T-helper 1 cell treated with Interleukin-12 subunit alpha and Interleukin-12 subunit beta and Interleukin-4 antibody, amounts not matched to agents 30 μg/mL and 1 μg/mL, for 36 hours (primary cell): ENCODE measurements at regions not wholly inside any gene's neighbourhood (a gene's known extent, or its start where the extent isn't known, plus 50 kb on each side); places are given as distances from the start of the nearest gene placed in this dataset.

Experiments used
- H3K27ac Mint-ChIP-seq: one replicate; pipeline ENCODE4 v1.8.0; 2021; ENCODE audit warnings: mild to moderate bottlenecking, mixed read lengths
- H3K27me3 Mint-ChIP-seq: one replicate; pipeline ENCODE4 v1.8.0; 2021; ENCODE audit warnings: low read depth, mixed read lengths
- H3K36me3 Mint-ChIP-seq: one replicate; pipeline ENCODE4 v1.8.0; 2021; ENCODE audit warnings: low read depth, mixed read lengths
- H3K4me1 Mint-ChIP-seq: one replicate; pipeline ENCODE4 v1.8.0; 2021; ENCODE audit warnings: low read depth, mixed read lengths
- H3K4me3 Mint-ChIP-seq: one replicate; pipeline ENCODE4 v1.8.0; 2021; ENCODE audit warnings: mild to moderate bottlenecking, moderate library complexity, mixed read lengths
- H3K9me3 Mint-ChIP-seq: one replicate; pipeline ENCODE4 v1.8.0; 2021; ENCODE audit warnings: mixed read lengths

DNA sequence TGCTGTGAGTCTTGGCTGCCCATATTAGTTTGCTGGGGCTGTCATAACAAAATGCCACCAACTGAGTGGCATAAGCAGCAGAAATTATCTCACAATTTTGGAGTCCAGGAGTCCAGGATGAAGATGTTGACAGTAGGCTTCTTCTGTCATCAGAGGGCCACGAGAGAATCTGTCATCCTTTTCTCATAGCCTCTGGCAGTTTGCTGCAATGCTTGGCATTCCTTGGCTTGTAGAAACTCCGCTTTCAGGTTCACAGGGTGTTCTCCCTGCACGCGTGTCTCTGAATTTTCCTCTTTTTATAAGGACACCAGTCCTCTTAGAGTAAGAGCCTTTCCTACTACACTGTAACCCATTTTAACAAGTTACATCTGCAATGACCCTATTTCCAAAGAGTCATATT, 838.4 kb downstream of the TFAP2A start:
- H3K4me1 Mint-ChIP-seq: no peaks in the 10 kb centered on the region
- no peaks in the 10 kb centered on the region for H3K36me3 Mint-ChIP-seq
- no peaks in the 10 kb centered on the region for H3K27me3 Mint-ChIP-seq
- no peaks in the 10 kb centered on the region for H3K9me3 Mint-ChIP-seq
- no peak overlapping the region for H3K4me3 Mint-ChIP-seq
- H3K27ac Mint-ChIP-seq: no peak overlapping the region

GRCh38 chr6:9566096-9566495, 848.8 kb downstream of the TFAP2A start:
- Mint-ChIP-seq H3K4me1 (no peaks in the 10 kb centered on the region), H3K27ac (no peak overlapping the region), H3K36me3 (no peaks in the 10 kb centered on the region), H3K27me3 (no peaks in the 10 kb centered on the region), H3K4me3 (no peak overlapping the region), H3K9me3 (peaks cover 4% of the 10 kb centered on the region)

DNA sequence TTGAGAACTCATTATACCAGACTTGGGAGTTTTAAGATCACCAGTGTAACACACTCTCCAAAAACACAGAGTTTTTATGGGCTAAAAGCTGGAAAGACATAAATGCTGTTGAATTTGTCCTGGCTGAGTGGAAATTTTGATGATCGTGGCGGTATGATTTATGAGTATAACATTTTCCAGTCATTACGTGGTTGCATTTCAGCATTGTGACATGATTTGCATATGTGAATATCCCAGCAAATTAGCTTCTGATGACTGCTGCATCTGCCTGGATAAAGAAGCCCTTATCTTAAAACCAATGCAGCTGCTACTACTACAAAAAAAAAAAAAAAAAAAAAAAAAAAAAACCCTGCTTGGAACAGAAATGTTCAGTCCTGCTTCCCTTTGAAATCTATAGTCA, 850.9 kb downstream of the TFAP2A start:
- Mint-ChIP-seq H3K4me3 (no peak overlapping the region), H3K9me3 (peaks cover 4% of the 10 kb centered on the region), H3K36me3 (no peaks in the 10 kb centered on the region), H3K4me1 (no peaks in the 10 kb centered on the region), H3K27ac (no peak overlapping the region), H3K27me3 (no peaks in the 10 kb centered on the region)

GRCh38 chr6:9563568-9563967, 851.3 kb downstream of the TFAP2A start:
- Mint-ChIP-seq H3K27me3 (no peaks in the 10 kb centered on the region), H3K36me3 (no peaks in the 10 kb centered on the region), H3K27ac (no peak overlapping the region), H3K9me3 (peaks cover 4% of the 10 kb centered on the region), H3K4me1 (no peaks in the 10 kb centered on the region), H3K4me3 (no peak overlapping the region)

DNA sequence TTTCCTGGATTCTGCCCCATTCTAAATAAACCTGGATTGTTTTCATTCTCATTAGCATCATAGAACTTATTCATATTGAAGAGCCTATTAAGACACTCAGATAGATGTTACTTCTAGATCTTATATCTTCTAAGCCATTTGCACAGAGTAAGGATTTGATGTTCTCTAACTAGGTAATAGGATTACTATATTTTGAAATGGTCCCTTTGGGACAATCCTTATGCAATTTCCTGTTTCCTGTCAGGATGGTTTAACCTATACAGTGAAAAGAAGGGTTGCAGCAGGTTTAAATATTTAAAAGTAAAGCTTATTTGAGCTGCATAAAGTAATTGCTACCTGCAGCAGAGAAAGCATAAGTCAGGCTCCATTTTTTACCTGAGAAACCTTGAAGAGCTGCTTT, 860.1 kb downstream of the TFAP2A start:
- no peaks in the 10 kb centered on the region for H3K4me1 Mint-ChIP-seq
- no peak overlapping the region for H3K27ac Mint-ChIP-seq
- peaks cover 15% of the 10 kb centered on the region for H3K9me3 Mint-ChIP-seq
- H3K4me3 Mint-ChIP-seq: no peak overlapping the region
- no peaks in the 10 kb centered on the region for H3K36me3 Mint-ChIP-seq
- no peaks in the 10 kb centered on the region for H3K27me3 Mint-ChIP-seq

DNA sequence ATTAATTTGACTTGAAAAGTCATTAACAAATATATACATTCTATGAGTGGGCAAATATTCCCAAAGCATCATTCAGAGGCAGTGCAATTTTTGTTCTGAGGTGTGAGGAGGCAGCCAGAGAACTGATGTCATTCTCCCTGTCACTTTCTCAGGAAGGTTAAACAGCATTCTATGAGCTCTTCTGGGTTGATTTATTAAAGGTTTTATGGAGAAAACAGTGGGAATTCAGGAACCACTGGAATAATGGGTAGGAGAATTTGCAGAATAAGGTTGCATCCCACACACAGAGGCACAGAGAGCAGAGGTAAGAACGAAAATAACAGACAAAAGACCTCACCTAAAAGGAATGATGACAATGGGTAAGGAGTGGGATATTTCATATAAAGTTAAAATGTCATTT, 860.6 kb downstream of the TFAP2A start:
- H3K36me3 Mint-ChIP-seq: no peaks in the 10 kb centered on the region
- H3K4me1 Mint-ChIP-seq: no peaks in the 10 kb centered on the region
- peaks cover 15% of the 10 kb centered on the region for H3K9me3 Mint-ChIP-seq
- H3K27me3 Mint-ChIP-seq: no peaks in the 10 kb centered on the region
- no peak overlapping the region for H3K27ac Mint-ChIP-seq
- no peak overlapping the region for H3K4me3 Mint-ChIP-seq

DNA sequence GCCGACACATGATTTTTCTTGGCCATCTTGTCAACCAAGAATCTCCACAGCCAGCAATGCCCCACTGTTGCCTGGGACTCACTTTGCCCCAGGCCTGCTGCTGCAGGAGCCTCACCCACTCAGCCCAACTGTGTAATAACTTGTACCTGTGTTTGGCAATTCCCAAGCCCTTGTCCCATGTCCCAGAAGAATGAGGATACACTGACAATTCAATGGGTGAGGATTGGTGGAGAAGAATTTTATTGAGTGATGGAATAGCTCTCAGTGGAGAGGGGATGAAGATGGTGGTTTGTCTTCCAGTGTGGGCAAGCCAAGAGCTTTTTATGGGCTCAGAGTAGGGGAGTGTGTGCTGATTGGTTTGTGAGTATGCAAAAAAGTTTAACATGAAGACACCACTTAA, 861.9 kb downstream of the TFAP2A start:
- no peaks in the 10 kb centered on the region for H3K4me1 Mint-ChIP-seq
- no peaks in the 10 kb centered on the region for H3K36me3 Mint-ChIP-seq
- H3K9me3 Mint-ChIP-seq: peaks cover 15% of the 10 kb centered on the region
- no peaks in the 10 kb centered on the region for H3K27me3 Mint-ChIP-seq
- H3K4me3 Mint-ChIP-seq: no peak overlapping the region
- H3K27ac Mint-ChIP-seq: no peak overlapping the region

DNA sequence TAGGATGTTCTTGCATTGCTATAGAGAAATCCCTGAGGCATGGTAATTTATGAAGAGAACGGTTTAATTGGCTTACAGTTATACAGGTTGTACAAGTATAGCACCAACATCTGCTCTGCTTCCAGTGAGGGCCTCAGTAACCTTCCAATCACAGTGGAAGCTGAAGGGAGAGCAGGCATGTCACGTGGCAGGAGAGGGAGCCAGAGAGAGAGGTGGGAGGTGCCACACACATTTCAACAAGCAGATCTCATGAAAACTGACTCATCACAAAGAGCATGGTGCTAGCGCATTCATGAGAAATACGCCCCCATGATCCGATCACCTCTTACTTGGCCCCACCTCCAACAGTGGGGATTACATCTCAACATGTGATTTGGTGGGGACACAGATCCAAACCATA, 871.2 kb downstream of the TFAP2A start:
- H3K36me3 Mint-ChIP-seq: no peaks in the 10 kb centered on the region

DNA sequence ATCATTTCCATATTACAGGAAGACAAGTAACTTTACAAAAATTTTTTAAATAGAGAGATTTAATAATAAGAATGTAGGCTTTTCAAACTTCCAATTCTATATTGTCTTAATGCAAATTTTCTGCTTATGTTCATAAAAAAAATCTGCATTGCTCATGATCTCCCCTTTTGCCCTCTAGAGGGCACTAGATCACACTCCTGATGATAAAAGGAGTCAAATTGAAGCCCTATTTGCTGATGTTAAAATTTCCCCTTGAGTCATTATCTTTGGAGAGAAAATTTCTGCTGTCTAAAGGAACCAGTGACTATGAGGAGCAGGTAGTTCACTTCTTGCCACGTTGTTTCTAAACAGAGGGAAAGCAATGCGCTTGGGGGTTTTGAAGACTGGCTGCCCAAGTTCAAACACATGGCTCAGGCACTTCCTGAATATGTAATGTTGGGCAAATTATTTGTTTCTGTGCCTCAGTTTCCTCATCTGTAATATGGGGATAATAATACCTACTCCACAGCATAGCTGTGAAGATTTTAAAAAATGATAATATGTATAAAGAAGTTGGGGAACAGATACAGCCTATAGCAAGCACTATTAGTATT, 874.2 kb downstream of the TFAP2A start:
- H3K9me3 Mint-ChIP-seq: no peaks in the 10 kb centered on the region
- no peak overlapping the region for H3K4me3 Mint-ChIP-seq
- no peaks in the 10 kb centered on the region for H3K27me3 Mint-ChIP-seq
- no peak overlapping the region for H3K27ac Mint-ChIP-seq
- H3K36me3 Mint-ChIP-seq: no peaks in the 10 kb centered on the region
- H3K4me1 Mint-ChIP-seq: no peaks in the 10 kb centered on the region

More for the DNA sequence above, 871.2 kb downstream of the TFAP2A start:
- no peak overlapping the region for H3K27ac Mint-ChIP-seq
- H3K27me3 Mint-ChIP-seq: no peaks in the 10 kb centered on the region
- H3K4me1 Mint-ChIP-seq: no peaks in the 10 kb centered on the region
- H3K4me3 Mint-ChIP-seq: no peak overlapping the region
- no peaks in the 10 kb centered on the region for H3K9me3 Mint-ChIP-seq

- no peaks in the 10 kb centered on the region for H3K36me3 Mint-ChIP-seq
- H3K27me3 Mint-ChIP-seq: no peaks in the 10 kb centered on the region
- no peaks in the 10 kb centered on the region for H3K9me3 Mint-ChIP-seq
- H3K27ac Mint-ChIP-seq: no peak overlapping the region
- no peak overlapping the region for H3K4me3 Mint-ChIP-seq
- no peaks in the 10 kb centered on the region for H3K4me1 Mint-ChIP-seq
Observed at GRCh38 chr6:9540126-9540525, 874.7 kb downstream of the TFAP2A start.

- Mint-ChIP-seq H3K4me3 (no peak overlapping the region), H3K27me3 (no peaks in the 10 kb centered on the region), H3K27ac (no peak overlapping the region), H3K9me3 (no peaks in the 10 kb centered on the region), H3K4me1 (no peaks in the 10 kb centered on the region), H3K36me3 (no peaks in the 10 kb centered on the region)
Observed at GRCh38 chr6:9539231-9539755, 875.6 kb downstream of the TFAP2A start.

- H3K4me3 Mint-ChIP-seq: no peak overlapping the region
- no peaks in the 10 kb centered on the region for H3K27me3 Mint-ChIP-seq
- H3K27ac Mint-ChIP-seq: no peak overlapping the region
- H3K4me1 Mint-ChIP-seq: no peaks in the 10 kb centered on the region
- no peaks in the 10 kb centered on the region for H3K36me3 Mint-ChIP-seq
- H3K9me3 Mint-ChIP-seq: no peaks in the 10 kb centered on the region
Observed at GRCh38 chr6:9537381-9537780, 877.5 kb downstream of the TFAP2A start.

DNA sequence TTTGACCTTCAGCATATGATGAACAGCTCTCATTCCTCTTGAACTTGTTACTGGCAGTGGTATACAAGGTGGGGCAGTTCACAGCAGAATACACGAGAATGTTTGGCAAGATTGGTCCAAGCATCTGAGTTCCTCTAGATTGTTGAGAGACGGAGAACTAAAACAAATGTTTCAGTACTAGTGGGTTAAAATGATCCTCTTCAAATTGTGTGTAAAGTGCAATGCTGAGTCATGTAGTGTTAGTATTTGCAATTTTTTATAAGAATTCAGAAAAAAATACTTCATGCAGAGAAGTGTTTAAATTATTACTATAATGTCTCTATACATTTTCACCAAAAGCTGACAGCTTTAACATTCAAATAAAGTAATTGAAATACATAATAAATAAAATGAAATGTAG, 879.8 kb downstream of the TFAP2A start:
- Mint-ChIP-seq H3K4me1 (no peaks in the 10 kb centered on the region), H3K9me3 (no peaks in the 10 kb centered on the region), H3K36me3 (no peaks in the 10 kb centered on the region), H3K27ac (no peak overlapping the region), H3K4me3 (no peak overlapping the region), H3K27me3 (no peaks in the 10 kb centered on the region)

GRCh38 chr6:9532621-9533557, 882.0 kb downstream of the TFAP2A start:
- Mint-ChIP-seq H3K27ac (no peak overlapping the region), H3K9me3 (no peaks in the 10 kb centered on the region), H3K27me3 (no peaks in the 10 kb centered on the region), H3K4me3 (no peak overlapping the region), H3K36me3 (no peaks in the 10 kb centered on the region), H3K4me1 (no peaks in the 10 kb centered on the region)

GRCh38 chr6:9527679-9528286, 887.1 kb downstream of the TFAP2A start:
- no peaks in the 10 kb centered on the region for H3K4me1 Mint-ChIP-seq
- no peaks in the 10 kb centered on the region for H3K36me3 Mint-ChIP-seq
- H3K4me3 Mint-ChIP-seq: no peak overlapping the region
- no peak overlapping the region for H3K27ac Mint-ChIP-seq
- peaks cover 4% of the 10 kb centered on the region for H3K9me3 Mint-ChIP-seq
- H3K27me3 Mint-ChIP-seq: no peaks in the 10 kb centered on the region
